ENCODE measurements at regions not wholly inside any gene's neighbourhood (a gene's known extent, or its start where the extent isn't known, plus 50 kb on each side); places are given as distances from the start of the nearest gene placed in this dataset.

DNA sequence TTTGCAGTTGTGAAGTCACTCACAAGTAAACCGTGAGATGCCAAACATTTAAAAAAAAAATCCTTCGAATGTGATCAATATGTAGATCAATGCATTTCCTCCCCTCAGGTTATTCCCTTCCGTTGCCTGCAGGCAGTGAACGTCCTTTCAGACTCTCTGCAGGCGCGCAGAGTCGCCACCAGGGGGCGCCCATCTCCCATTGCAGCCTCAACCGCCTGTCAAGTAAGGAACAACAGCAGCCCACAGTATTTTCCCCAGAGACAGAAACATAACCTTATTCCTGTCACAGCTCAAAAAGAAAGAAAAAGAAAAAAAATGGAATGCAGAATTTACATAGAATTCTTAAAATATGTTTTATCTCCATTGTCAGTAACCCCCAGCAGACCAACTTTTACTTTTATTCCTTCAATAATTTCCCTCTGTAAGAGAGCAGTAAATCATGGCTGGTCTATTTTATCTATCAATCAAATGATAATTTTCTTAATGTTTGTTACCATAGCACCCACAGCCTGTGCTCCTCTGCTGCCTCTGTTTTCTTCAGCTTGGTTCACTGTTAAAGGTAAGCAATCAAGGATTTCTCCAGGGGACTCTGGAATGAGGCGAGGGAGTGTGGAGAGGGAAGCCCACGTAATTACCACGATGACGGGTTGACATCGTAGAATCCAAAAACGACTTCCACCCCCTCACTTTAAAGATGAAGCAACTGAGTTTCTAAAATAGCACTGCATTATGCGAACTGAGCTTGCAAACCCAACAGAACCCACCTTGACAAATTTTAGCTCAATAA, 637.6 kb upstream of the ARGLU1 start:
- DNase-seq (ENCODE audit: extremely low spot score) = no peak
- WGBS = 32% methylated on average over 16 of the region's 16 CpGs
- H3K27ac ChIP-seq (replicated peaks in 1 of 4) = no peak overlapping the region

DNA sequence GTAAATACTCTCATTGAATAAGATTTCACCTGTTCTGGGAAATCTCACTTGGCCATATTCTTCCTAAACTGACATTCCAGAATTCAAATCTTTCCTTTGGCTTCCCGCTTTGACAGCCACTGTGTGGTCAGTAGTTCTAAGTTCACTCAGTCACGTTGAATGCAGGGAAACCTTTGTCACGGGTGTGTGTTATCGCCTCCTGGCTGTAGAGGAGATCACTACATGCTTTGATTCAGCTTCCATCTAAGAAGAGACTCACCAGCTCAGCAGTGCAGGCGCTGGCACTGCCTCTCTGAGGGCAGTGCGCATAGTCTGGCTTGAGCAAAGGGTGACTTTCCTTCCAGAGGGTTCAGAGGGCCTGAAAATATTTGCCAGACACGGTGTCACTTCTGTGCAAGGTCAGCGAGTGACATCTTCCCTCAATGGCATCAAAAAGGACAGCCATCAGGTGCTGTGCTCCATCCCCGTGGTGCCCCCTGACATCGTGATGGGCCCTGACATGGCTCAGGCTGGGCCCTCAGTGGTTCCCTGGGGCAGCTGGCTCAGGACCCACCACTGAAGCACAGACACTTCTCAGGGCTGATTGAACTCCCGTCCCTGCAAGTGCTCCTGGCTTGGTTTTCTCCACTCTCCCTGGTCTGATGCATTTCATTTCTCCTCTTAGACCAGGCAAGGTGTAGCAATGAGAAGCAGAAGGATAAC, 635.4 kb upstream of the ARGLU1 start:
- no peak for DNase-seq (ENCODE audit: extremely low spot score)
- Histone ChIP-seq H3K27ac (replicated peaks in 1 of 4) (peak overlapping the region; percentile 15 to 63 (median 56)), H3K27me3 (peaks cover 0 to 14% (median 0%) of the 10 kb centered on the region in 4 donors), H3K4me3 (no peak overlapping the region), H3K4me1 (peaks cover 0 to 12% (median 3%) of the 10 kb centered on the region in 4 donors), H3K9me3 (no peaks in the 10 kb centered on the region), H3K36me3 (no peaks in the 10 kb centered on the region)
- intact Hi-C loops (cut with DNase I) = no loop called here
- TF ChIP-seq, protein P1, sequence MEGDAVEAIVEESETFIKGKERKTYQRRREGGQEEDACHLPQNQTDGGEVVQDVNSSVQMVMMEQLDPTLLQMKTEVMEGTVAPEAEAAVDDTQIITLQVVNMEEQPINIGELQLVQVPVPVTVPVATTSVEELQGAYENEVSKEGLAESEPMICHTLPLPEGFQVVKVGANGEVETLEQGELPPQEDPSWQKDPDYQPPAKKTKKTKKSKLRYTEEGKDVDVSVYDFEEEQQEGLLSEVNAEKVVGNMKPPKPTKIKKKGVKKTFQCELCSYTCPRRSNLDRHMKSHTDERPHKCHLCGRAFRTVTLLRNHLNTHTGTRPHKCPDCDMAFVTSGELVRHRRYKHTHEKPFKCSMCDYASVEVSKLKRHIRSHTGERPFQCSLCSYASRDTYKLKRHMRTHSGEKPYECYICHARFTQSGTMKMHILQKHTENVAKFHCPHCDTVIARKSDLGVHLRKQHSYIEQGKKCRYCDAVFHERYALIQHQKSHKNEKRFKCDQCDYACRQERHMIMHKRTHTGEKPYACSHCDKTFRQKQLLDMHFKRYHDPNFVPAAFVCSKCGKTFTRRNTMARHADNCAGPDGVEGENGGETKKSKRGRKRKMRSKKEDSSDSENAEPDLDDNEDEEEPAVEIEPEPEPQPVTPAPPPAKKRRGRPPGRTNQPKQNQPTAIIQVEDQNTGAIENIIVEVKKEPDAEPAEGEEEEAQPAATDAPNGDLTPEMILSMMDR (IDR thresholded peaks at IDR 0.05) = peak in 1 of 3 experiments; percentile 38
- TF ChIP-seq POLR2A (IDR thresholded peaks at IDR 0.05; ENCODE audit: low read depth) = no peak
- WGBS = 75% methylated on average over 11 of the region's 11 CpGs

More for the DNA sequence above, 637.6 kb upstream of the ARGLU1 start:
- no peak overlapping the region for H3K4me3 ChIP-seq
- H3K9me3 ChIP-seq = no peaks in the 10 kb centered on the region
- H3K4me1 ChIP-seq = peaks cover 0 to 21% (median 6%) of the 10 kb centered on the region in 4 donors
- TF ChIP-seq, protein P1 (IDR thresholded peaks at IDR 0.05) = peak; percentile 79 to 99 (median 92)
- TF ChIP-seq POLR2AphosphoS5 (IDR thresholded peaks at IDR 0.05) = no peak
- TF ChIP-seq EP300 (IDR thresholded peaks at IDR 0.05) = no peak
- no peak for TF ChIP-seq POLR2A (IDR thresholded peaks at IDR 0.05; ENCODE audit: low read depth)
- H3K36me3 ChIP-seq = no peaks in the 10 kb centered on the region
- intact Hi-C loops (cut with DNase I) = loop anchor here (5.0 kb wide), 1 partner anchor 952 kb away; no protein-coding TSS in a partner anchor
- peaks cover 0 to 14% (median 0%) of the 10 kb centered on the region in 4 donors for H3K27me3 ChIP-seq

DNA sequence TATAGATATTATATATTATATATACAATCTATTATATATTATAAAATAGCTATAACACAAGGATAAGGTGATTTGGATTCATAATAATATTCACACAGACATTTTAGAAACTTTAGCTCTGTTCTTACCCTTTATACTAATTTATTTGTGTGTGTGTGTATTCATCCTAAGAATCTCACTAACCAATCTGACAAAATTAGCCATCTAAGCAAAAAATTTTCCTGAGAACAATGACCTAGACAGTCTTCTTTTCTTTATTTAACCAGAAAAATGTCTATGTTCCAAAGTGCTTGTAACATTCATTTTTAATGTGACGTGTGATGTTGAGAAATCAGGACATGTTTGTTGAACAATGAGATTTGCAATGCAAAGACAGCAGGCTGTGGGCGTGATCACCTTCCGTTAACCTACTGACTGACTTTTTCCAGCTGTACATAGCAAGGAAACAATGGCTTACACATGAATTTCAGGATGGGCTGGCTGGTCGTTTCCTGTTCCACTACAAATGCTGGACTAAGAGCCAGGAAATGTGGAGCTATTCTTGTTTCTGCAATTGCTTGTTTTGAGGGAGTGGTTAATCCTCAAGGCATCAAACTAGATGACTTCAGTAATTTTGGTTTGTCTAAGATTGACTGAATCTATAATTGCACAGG, 634.6 kb upstream of the ARGLU1 start:
- DNase-seq (ENCODE audit: extremely low spot score) = no peak
- Histone ChIP-seq H3K4me1 (peaks cover 0 to 12% (median 3%) of the 10 kb centered on the region in 4 donors), H3K4me3 (no peak overlapping the region), H3K27me3 (peaks cover 0 to 14% (median 0%) of the 10 kb centered on the region in 4 donors), H3K9me3 (no peaks in the 10 kb centered on the region), H3K27ac (replicated peaks in 1 of 4) (peak overlapping the region; percentile 15 to 63 (median 56)), H3K36me3 (no peaks in the 10 kb centered on the region)
- intact Hi-C loops (cut with DNase I) = no loop called here
- WGBS = 26% methylated on average over 4 of the region's 4 CpGs
- TF ChIP-seq POLR2AphosphoS5 (IDR thresholded peaks at IDR 0.05) (peak; percentile 62 to 70), POLR2A (IDR thresholded peaks at IDR 0.05; ENCODE audit: low read depth) (no peak), EP300 (IDR thresholded peaks at IDR 0.05) (peak; percentile 6)
- TF ChIP-seq, protein P1 (IDR thresholded peaks at IDR 0.05) = no peak

DNA sequence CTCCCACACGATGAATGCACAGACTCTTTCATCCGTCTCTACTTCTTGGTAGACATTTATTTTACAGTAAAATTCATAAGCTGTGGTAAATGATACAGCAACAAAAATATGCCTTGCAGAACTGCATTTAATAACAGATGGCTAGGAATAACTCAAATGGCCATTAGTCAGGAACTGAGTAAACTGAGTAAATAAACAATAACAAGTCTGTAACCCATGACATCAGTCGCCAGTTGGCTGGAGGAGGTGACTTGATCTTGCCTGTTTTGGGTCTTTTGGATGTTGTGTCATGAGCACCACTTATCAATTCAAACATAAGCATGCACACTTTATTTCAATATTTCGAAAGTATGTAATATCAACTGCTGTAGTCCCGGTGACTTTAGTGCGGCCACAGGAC, 632.6 kb upstream of the ARGLU1 start:
- H3K27me3 ChIP-seq = peaks cover 0 to 14% (median 0%) of the 10 kb centered on the region in 4 donors
- intact Hi-C loops (cut with DNase I) = no loop called here

More for the DNA sequence above, 632.6 kb upstream of the ARGLU1 start:
- Histone ChIP-seq H3K9me3 (peaks cover 0 to 3% (median under 1%) of the 10 kb centered on the region in 4 donors), H3K4me3 (no peak overlapping the region), H3K4me1 (peaks cover 0 to 12% (median 3%) of the 10 kb centered on the region in 4 donors), H3K27ac (replicated peaks in 1 of 4) (no peak overlapping the region), H3K36me3 (no peaks in the 10 kb centered on the region)
- DNase-seq (ENCODE audit: extremely low spot score) = no peak
- TF ChIP-seq EP300 (IDR thresholded peaks at IDR 0.05) (no peak), POLR2A (IDR thresholded peaks at IDR 0.05; ENCODE audit: low read depth) (no peak), POLR2AphosphoS5 (IDR thresholded peaks at IDR 0.05) (no peak)
- TF ChIP-seq, protein P1 (IDR thresholded peaks at IDR 0.05) = no peak
- WGBS = 93% methylated on average over 6 of the region's 6 CpGs
